Stimulated activated CD4-positive, alpha-beta T cell treated with anti-CD3 and anti-CD28 coated beads, TNF-alpha, amount 100 ng/mL, for 24 hours (primary cell): ENCODE measurements at regions not wholly inside any gene's neighbourhood (a gene's known extent, or its start where the extent isn't known, plus 50 kb on each side); places are given as distances from the start of the nearest gene placed in this dataset.
"Not testable (repeated sequence)": the region's sequence is repeated elsewhere in the genome, so short reads cannot be mapped to it uniquely, and the experiment has no call there.

ENCODE experiments used
- DNase-seq, 3 experiments: peaks; one replicate each; pipeline ENCODE4 v3.0.0-alpha.2; 2020; ENCODE audit warnings: low read depth in 3 of 3

GRCh38 chr16:58883131-58883530, 149.0 kb upstream of the GOT2 start:
- no peak for DNase-seq

- no peak for DNase-seq
Observed at GRCh38 chr16:58882292-58882691, 148.2 kb upstream of the GOT2 start.

GRCh38 chr16:58878641-58879040, 144.5 kb upstream of the GOT2 start:
- DNase-seq, result not testable (repeated sequence)

- DNase-seq, result no peak
Observed at GRCh38 chr16:58866935-58867334, 132.8 kb upstream of the GOT2 start.

- no peak for DNase-seq
Observed at GRCh38 chr16:58863761-58864160, 129.6 kb upstream of the GOT2 start.

GRCh38 chr16:58863042-58863441, 128.9 kb upstream of the GOT2 start:
- no peak for DNase-seq

- DNase-seq, result no peak
Observed at GRCh38 chr16:58862334-58863021, 128.4 kb upstream of the GOT2 start.

GRCh38 chr16:58859958-58860669, 126.0 kb upstream of the GOT2 start:
- DNase-seq, result no peak

- not testable (repeated sequence) for DNase-seq
Observed at GRCh38 chr16:58858577-58858976, 124.5 kb upstream of the GOT2 start.

- DNase-seq, result no peak
Observed at GRCh38 chr16:58855291-58855863, 121.3 kb upstream of the GOT2 start.

- DNase-seq, result no peak
Observed at GRCh38 chr16:58853854-58854791, 120.0 kb upstream of the GOT2 start.

GRCh38 chr16:58850678-58851020, 116.5 kb upstream of the GOT2 start:
- no peak for DNase-seq

GRCh38 chr16:58850019-58850677, 116.0 kb upstream of the GOT2 start:
- DNase-seq, result no peak

GRCh38 chr16:58848662-58849002, 114.5 kb upstream of the GOT2 start:
- DNase-seq, result no peak

GRCh38 chr16:58847902-58848661, 114.0 kb upstream of the GOT2 start:
- DNase-seq, result no peak

- not testable (repeated sequence) for DNase-seq
Observed at GRCh38 chr16:58846226-58846625, 112.1 kb upstream of the GOT2 start.

- DNase-seq, result no peak
Observed at GRCh38 chr16:58843675-58844074, 109.6 kb upstream of the GOT2 start.

GRCh38 chr16:58842746-58843145, 108.6 kb upstream of the GOT2 start:
- DNase-seq, result no peak

GRCh38 chr16:58842156-58842555, 108.0 kb upstream of the GOT2 start:
- no peak for DNase-seq

- DNase-seq, result no peak
Observed at GRCh38 chr16:58837950-58838349, 103.8 kb upstream of the GOT2 start.

GRCh38 chr16:58836427-58836826, 102.3 kb upstream of the GOT2 start:
- no peak for DNase-seq
